H1 (cell line): ENCODE measurements at regions not wholly inside any gene's neighbourhood (a gene's known extent, or its start where the extent isn't known, plus 50 kb on each side); places are given as distances from the start of the nearest gene placed in this dataset.
"Not testable (repeated sequence)": the region's sequence is repeated elsewhere in the genome, so short reads cannot be mapped to it uniquely, and the experiment has no call there.

ENCODE experiments used
- CTCF ChIA-PET: fragments of 300-600 bp; sonication (Branson Sonifier 250); formaldehyde crosslinking; loops from one replicate; lab custom pipeline; 2021; ENCODE audit not compliant: partially characterized antibody; lab: Charles Lee
- POLR2A ChIA-PET: fragments of 300-600 bp; sonication (Branson Sonifier 250); formaldehyde crosslinking; loops from one replicate; lab custom pipeline; 2021; ENCODE audit warnings: inconsistent platforms; ENCODE audit not compliant: partially characterized antibody; lab: Charles Lee
- DNase-seq, 2 experiments: peaks; one replicate each; pipeline versions ENCODE4 v3.0.0 to v3.0.0-alpha.2; 2010 to 2022; ENCODE audit warnings: low spot score in 2 of 2, low read depth in 1 of 2, mixed read lengths in 1 of 2
- FAIRE-seq: peaks from 2 replicates; lab custom pipeline; 2011; peaks lifted over from hg19 to GRCh38; lab: Jason Lieb, UNC
- H2AFZ ChIP-seq: 2 replicates; pipeline ENCODE4 v1.8.1; 2012; ENCODE audit warnings: low read length, inconsistent platforms
- H2AK5ac ChIP-seq: 2 replicates; pipeline ENCODE4 v1.6.1; 2013; ENCODE audit warnings: low read depth, low read length
- H2BK120ac ChIP-seq: replicated peaks from 2 replicates; pipeline ENCODE3; 2013; ENCODE audit warnings: low read depth, low read length, inconsistent platforms
- H2BK12ac ChIP-seq: 2 replicates; pipeline ENCODE4 v1.6.1; 2013; ENCODE audit warnings: low read depth, low read length
- H2BK15ac ChIP-seq: 2 replicates; pipeline ENCODE4 v1.6.1; 2013; ENCODE audit warnings: low read length
- H2BK20ac ChIP-seq: 2 replicates; pipeline ENCODE4 v1.6.1; 2013; ENCODE audit warnings: low read length
- H2BK5ac ChIP-seq: 2 replicates; pipeline ENCODE4 v1.6.1; 2013; ENCODE audit warnings: low read depth, low read length
- H3K14ac ChIP-seq: 2 replicates; pipeline ENCODE4 v1.6.1; 2013; ENCODE audit warnings: inconsistent platforms; ENCODE audit not compliant: insufficient read length
- H3K18ac ChIP-seq: 2 replicates; pipeline ENCODE4 v1.6.1; 2013; ENCODE audit warnings: low read length; ENCODE audit errors: extremely low read depth
- H3K23ac ChIP-seq: 2 replicates; pipeline ENCODE4 v1.6.1; 2013; ENCODE audit warnings: inconsistent platforms; ENCODE audit not compliant: insufficient read length
- H3K23me2 ChIP-seq: 2 replicates; pipeline ENCODE4 v1.6.1; 2013; ENCODE audit warnings: low read depth, low read length
- H3K27ac ChIP-seq: 2 replicates; pipeline ENCODE4 v1.6.1; 2011; ENCODE audit warnings: low read depth, low read length, inconsistent platforms
- H3K27me3 ChIP-seq, 4 experiments: replicated peaks in 1 of 4; 1 replicate in 1 of 4; 2 replicates in 3 of 4; pipeline versions ENCODE4 v1.6.1 to v1.8.1; 2011 to 2013; ENCODE audit warnings: low read length in 3 of 4, mild to moderate bottlenecking in 3 of 4, inconsistent platforms in 2 of 4, mixed read lengths in 2 of 4, moderate library complexity in 1 of 4; ENCODE audit not compliant: control insufficient read depth in 3 of 4, insufficient read depth in 3 of 4; ENCODE audit errors: extremely low read depth in 1 of 4
- H3K36me3 ChIP-seq, 4 experiments: 2 replicates each; pipeline versions ENCODE4 v1.6.1 to v1.8.1; 2011 to 2013; ENCODE audit warnings: mild to moderate bottlenecking in 4 of 4, low read length in 3 of 4, moderate library complexity in 2 of 4, control low read depth in 1 of 4, inconsistent platforms in 1 of 4; ENCODE audit not compliant: insufficient read depth in 4 of 4, control insufficient read depth in 2 of 4
- H3K4ac ChIP-seq: replicated peaks from 2 replicates; pipeline ENCODE3; 2013; ENCODE audit warnings: low read length, low read depth, mixed read lengths, inconsistent platforms; ENCODE audit not compliant: insufficient read length
- H3K4me1 ChIP-seq, 4 experiments: replicated peaks in 1 of 4; 1 replicate in 1 of 4; 2 replicates in 3 of 4; pipeline versions ENCODE4 v1.6.1 to v1.8.1; 2011 to 2013; ENCODE audit warnings: low read length in 3 of 4, inconsistent platforms in 2 of 4, mixed read lengths in 1 of 4; ENCODE audit not compliant: insufficient read depth in 4 of 4, control insufficient read depth in 3 of 4
- H3K4me2 ChIP-seq, 2 experiments: 2 replicates each; pipeline versions ENCODE4 v1.6.1 to v1.8.1; 2011 to 2013; ENCODE audit warnings: low read depth in 2 of 2, low read length in 2 of 2, control low read depth in 1 of 2, inconsistent platforms in 1 of 2, mild to moderate bottlenecking in 1 of 2; ENCODE audit not compliant: insufficient read depth in 1 of 2
- H3K4me3 ChIP-seq, 4 experiments: fragments of 200-600, 300-600 bp in 1 of 4; sonication (generic), shearing (Covaris generic), sonication (Bioruptor Twin) in 1 of 4; 2 replicates each; pipeline versions ENCODE4 v1.5.1 to v1.8.1; 2011 to 2016; ENCODE audit warnings: low read length in 4 of 4, low read depth in 3 of 4, control low read depth in 2 of 4, inconsistent platforms in 2 of 4, mild to moderate bottlenecking in 2 of 4, mixed read lengths in 1 of 4, moderate library complexity in 1 of 4; ENCODE audit not compliant: insufficient read depth in 2 of 4; ENCODE audit errors: extremely low read depth in 1 of 4
- H3K56ac ChIP-seq: replicated peaks from 2 replicates; pipeline ENCODE3; 2013; ENCODE audit warnings: low read depth, mild to moderate bottlenecking, mixed read lengths, low read length, inconsistent platforms; ENCODE audit not compliant: insufficient read length
- H3K79me1 ChIP-seq: 2 replicates; pipeline ENCODE4 v1.6.1; 2013; ENCODE audit warnings: low read depth, low read length, control low read depth
- H3K79me2 ChIP-seq, 2 experiments: 2 replicates each; pipeline versions ENCODE4 v1.6.1 to v1.8.1; 2012 to 2013; ENCODE audit warnings: low read length in 2 of 2, mild to moderate bottlenecking in 2 of 2, inconsistent platforms in 1 of 2; ENCODE audit not compliant: insufficient read depth in 2 of 2, control insufficient read depth in 1 of 2
- H3K9ac ChIP-seq, 4 experiments: replicated peaks in 1 of 4; 1 replicate in 1 of 4; 2 replicates in 3 of 4; pipeline versions ENCODE4 v1.6.1 to v1.8.1; 2011 to 2013; ENCODE audit warnings: low read depth in 3 of 4, low read length in 3 of 4, control low read depth in 2 of 4, mild to moderate bottlenecking in 2 of 4, moderate library complexity in 2 of 4, inconsistent platforms in 1 of 4; ENCODE audit errors: extremely low read depth in 1 of 4
- H3K9me3 ChIP-seq, 2 experiments: 2 replicates each; pipeline versions ENCODE4 v1.6.1 to v1.8.1; 2012 to 2013; ENCODE audit warnings: mild to moderate bottlenecking in 2 of 2, moderate library complexity in 2 of 2, control low read depth in 1 of 2, inconsistent platforms in 1 of 2, low read depth in 1 of 2, low read length in 1 of 2, mixed read lengths in 1 of 2; ENCODE audit not compliant: insufficient read depth in 2 of 2
- H4K20me1 ChIP-seq, 2 experiments: replicated peaks in 1 of 2; 2 replicates each; pipeline versions ENCODE3 to v1.8.1; 2011 to 2013; ENCODE audit warnings: inconsistent platforms in 2 of 2, low read length in 2 of 2, mild to moderate bottlenecking in 1 of 2; ENCODE audit not compliant: insufficient read depth in 2 of 2, control insufficient read depth in 1 of 2
- H4K5ac ChIP-seq: 2 replicates; pipeline ENCODE4 v1.6.1; 2013; ENCODE audit warnings: low read length, low read depth, mixed read lengths, inconsistent platforms; ENCODE audit not compliant: insufficient read length
- H4K8ac ChIP-seq: 2 replicates; pipeline ENCODE4 v1.8.0; 2013; ENCODE audit warnings: mild to moderate bottlenecking, moderate library complexity, low read length, inconsistent platforms; ENCODE audit not compliant: insufficient read depth; ENCODE audit errors: extremely low read depth
- H4K91ac ChIP-seq: replicated peaks from 2 replicates; pipeline ENCODE3; 2013; ENCODE audit warnings: low read length, mixed read lengths, inconsistent platforms; ENCODE audit not compliant: insufficient read length
- WGBS, 2 experiments: shearing (Covaris generic) in 1 of 2; methylation state at CpG; one replicate each; pipeline versions ENCODE4 v1.1.6 to v1.1.7; 2013 to 2015; ENCODE audit warnings: low lambda C conversion rate in 2 of 2, mixed read lengths in 2 of 2, inconsistent platforms in 1 of 2, low coverage in 1 of 2, missing lambda C conversion rate in 1 of 2; ENCODE audit not compliant: insufficient replicate concordance in 2 of 2, insufficient coverage in 1 of 2, insufficient read length in 1 of 2; ENCODE audit errors: extremely low coverage in 1 of 2, missing lambda C conversion rate in 1 of 2; 5-methylcytosine and 5-hydroxymethylcytosine counted together

DNA sequence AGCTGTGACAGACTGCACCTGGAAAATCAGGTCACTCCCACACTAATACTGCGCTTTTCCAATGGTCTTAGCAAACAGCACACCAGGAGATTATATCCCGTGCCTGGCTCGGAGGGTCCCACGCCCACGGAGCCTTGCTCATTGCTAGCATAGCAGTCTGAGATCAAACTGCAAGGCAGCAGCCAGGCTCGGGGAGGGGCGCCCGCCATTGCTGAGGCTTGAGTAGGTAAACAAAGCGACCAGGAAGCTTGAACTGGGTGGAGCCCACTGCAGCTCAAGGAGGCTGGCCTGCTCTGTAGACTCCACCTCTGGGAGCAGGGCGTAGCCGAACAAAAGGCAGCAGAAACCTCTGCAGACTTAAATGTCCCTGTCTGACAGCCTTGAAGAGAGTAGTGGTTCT, 121.8 kb upstream of the WDR75 start:
- H3K9ac ChIP-seq, H4K8ac ChIP-seq, H3K18ac ChIP-seq, H3K27me3 ChIP-seq, H3K4ac ChIP-seq, H3K23ac ChIP-seq, H2BK120ac ChIP-seq, H4K5ac ChIP-seq, H4K91ac ChIP-seq, H2BK5ac ChIP-seq, H3K4me1 ChIP-seq, H2BK12ac ChIP-seq, CTCF ChIA-PET, H3K14ac ChIP-seq, H3K4me3 ChIP-seq, H2AFZ ChIP-seq, POLR2A ChIA-PET, H3K36me3 ChIP-seq, H4K20me1 ChIP-seq, DNase-seq, H3K79me2 ChIP-seq, H2BK20ac ChIP-seq, FAIRE-seq, H2AK5ac ChIP-seq, H2BK15ac ChIP-seq, H3K79me1 ChIP-seq, H3K56ac ChIP-seq, H3K27ac ChIP-seq, H3K4me2 ChIP-seq, H3K23me2 ChIP-seq: not testable (repeated sequence)
- 82% methylated on average over 10 of the region's 11 CpGs; no CpG with 5 or more reads in 1 of the 2 experiments for WGBS, 2 experiments
- H3K9me3 ChIP-seq: peaks cover 12% of the 10 kb centered on the region in 2 experiments
